Neural progenitor cell (in vitro differentiated cells): ENCODE measurements at regions not wholly inside any gene's neighbourhood (a gene's known extent, or its start where the extent isn't known, plus 50 kb on each side); places are given as distances from the start of the nearest gene placed in this dataset.

Experiments used
- EZH2 ChIP-seq: fragments of 200-600 bp; sonication (generic); IDR thresholded peaks from 2 replicates; pipeline ENCODE4 v1.6.1; 2017; ENCODE audit warnings: antibody characterized with exemption, mild to moderate bottlenecking, moderate library complexity
- TF ChIP-seq, protein P1 (sequence below): fragments of 200-600 bp; sonication (generic); IDR thresholded peaks from 2 replicates; pipeline ENCODE4 v1.5.1; 2017; ENCODE audit warnings: antibody characterized with exemption, mild to moderate bottlenecking

DNA sequence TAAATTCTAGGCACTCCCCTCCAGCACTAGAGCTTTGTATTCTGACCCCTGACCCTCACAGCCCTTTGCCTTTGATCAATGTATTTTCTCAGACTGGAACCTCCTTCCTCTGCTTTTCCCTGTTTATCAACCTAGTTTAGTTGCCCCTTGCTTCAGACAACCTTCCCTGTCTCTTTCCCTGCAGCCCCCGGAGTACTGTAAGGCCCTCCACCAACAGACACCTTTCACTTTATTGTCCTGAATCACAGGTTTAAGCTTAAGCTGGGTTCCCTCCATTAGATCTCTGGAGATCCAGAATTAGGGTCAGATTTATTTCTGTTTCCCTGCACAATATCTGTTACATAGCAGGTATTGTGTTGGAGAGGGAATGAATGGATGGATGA, 140.2 kb downstream of the DDX1 start:
- TF ChIP-seq, protein P1, sequence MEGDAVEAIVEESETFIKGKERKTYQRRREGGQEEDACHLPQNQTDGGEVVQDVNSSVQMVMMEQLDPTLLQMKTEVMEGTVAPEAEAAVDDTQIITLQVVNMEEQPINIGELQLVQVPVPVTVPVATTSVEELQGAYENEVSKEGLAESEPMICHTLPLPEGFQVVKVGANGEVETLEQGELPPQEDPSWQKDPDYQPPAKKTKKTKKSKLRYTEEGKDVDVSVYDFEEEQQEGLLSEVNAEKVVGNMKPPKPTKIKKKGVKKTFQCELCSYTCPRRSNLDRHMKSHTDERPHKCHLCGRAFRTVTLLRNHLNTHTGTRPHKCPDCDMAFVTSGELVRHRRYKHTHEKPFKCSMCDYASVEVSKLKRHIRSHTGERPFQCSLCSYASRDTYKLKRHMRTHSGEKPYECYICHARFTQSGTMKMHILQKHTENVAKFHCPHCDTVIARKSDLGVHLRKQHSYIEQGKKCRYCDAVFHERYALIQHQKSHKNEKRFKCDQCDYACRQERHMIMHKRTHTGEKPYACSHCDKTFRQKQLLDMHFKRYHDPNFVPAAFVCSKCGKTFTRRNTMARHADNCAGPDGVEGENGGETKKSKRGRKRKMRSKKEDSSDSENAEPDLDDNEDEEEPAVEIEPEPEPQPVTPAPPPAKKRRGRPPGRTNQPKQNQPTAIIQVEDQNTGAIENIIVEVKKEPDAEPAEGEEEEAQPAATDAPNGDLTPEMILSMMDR = no peak
- TF ChIP-seq EZH2 = no peak
